Lower lobe of right lung (tissue), 2 donors: ENCODE measurements at regions not wholly inside any gene's neighbourhood (a gene's known extent, or its start where the extent isn't known, plus 50 kb on each side); places are given as distances from the start of the nearest gene placed in this dataset.

Source experiments
- ATAC-seq, 2 donors: fragments of 200-7000 bp; cut with Tn5 transposase; one replicate each; pipeline ENCODE4 v1.9.1; 2020 to 2022; ENCODE audit warnings: mild to moderate bottlenecking in 2 of 2, moderate library complexity in 2 of 2
- DNase-seq: peaks from one replicate; pipeline ENCODE4 v3.0.0-alpha.2; 2020
- H3K27ac ChIP-seq: fragments of 200-600 bp; one replicate; pipeline ENCODE4 v1.8.0; 2022
- H3K27me3 ChIP-seq: fragments of 200-600 bp; one replicate; pipeline ENCODE4 v1.8.0; 2022; ENCODE audit warnings: low read depth
- H3K36me3 ChIP-seq: fragments of 200-600 bp; one replicate; pipeline ENCODE4 v1.8.0; 2022; ENCODE audit warnings: mild to moderate bottlenecking
- H3K4me1 ChIP-seq: fragments of 200-600 bp; one replicate; pipeline ENCODE4 v1.8.0; 2022
- H3K4me3 ChIP-seq: fragments of 200-600 bp; one replicate; pipeline ENCODE4 v1.8.0; 2022; ENCODE audit warnings: mild to moderate bottlenecking
- H3K9me3 ChIP-seq: fragments of 200-600 bp; one replicate; pipeline ENCODE4 v1.8.0; 2022
- CTCF ChIP-seq: fragments of 200-600 bp; IDR thresholded peaks from one replicate; pipeline ENCODE4 v1.8.0; 2022; ENCODE audit warnings: antibody characterized with exemption, mild to moderate bottlenecking
- intact Hi-C: fragments of 100-400 bp; cut with DNase I; formaldehyde crosslinking; loops from one replicate; pipeline ENCODE4 v1.11.0; 2022
- donor health status: DM: no; HTN: yes; CAD: no; lungs with severe emphysema.

- Histone ChIP-seq H3K9me3 (no peaks in the 10 kb centered on the region), H3K27ac (no peak overlapping the region), H3K4me3 (no peak overlapping the region), H3K27me3 (no peaks in the 10 kb centered on the region), H3K36me3 (no peaks in the 10 kb centered on the region), H3K4me1 (no peaks in the 10 kb centered on the region)
- TF ChIP-seq CTCF: no peak
- DNase-seq: no peak
- ATAC-seq: no peak
- intact Hi-C loops: no loop called here
These were observed 91.7 kb upstream of the SLC35G4 start for GRCh38 chr18:11517704-11518103.

GRCh38 chr18:11516751-11517503 is 92.5 kb upstream of the SLC35G4 start:
- no peaks in the 10 kb centered on the region for H3K4me1 ChIP-seq
- H3K9me3 ChIP-seq: no peaks in the 10 kb centered on the region
- intact Hi-C loops: no loop called here
- ATAC-seq (no peak), DNase-seq (no peak)
- H3K36me3 ChIP-seq: no peaks in the 10 kb centered on the region
- H3K27me3 ChIP-seq: no peaks in the 10 kb centered on the region
- H3K27ac ChIP-seq: no peak overlapping the region
- TF ChIP-seq CTCF: no peak
- H3K4me3 ChIP-seq: no peak overlapping the region

- Histone ChIP-seq H3K4me3 (no peak overlapping the region), H3K27ac (no peak overlapping the region), H3K36me3 (no peaks in the 10 kb centered on the region), H3K27me3 (no peaks in the 10 kb centered on the region), H3K4me1 (no peaks in the 10 kb centered on the region), H3K9me3 (no peaks in the 10 kb centered on the region)
- DNase-seq (no peak), ATAC-seq (no peak)
- intact Hi-C loops: no loop called here
- TF ChIP-seq CTCF: no peak
These were observed 95.1 kb upstream of the SLC35G4 start for GRCh38 chr18:11514267-11514666.

GRCh38 chr18:11512096-11513025 is 97.0 kb upstream of the SLC35G4 start:
- DNase-seq (no peak), ATAC-seq (no peak)
- Histone ChIP-seq H3K36me3 (no peaks in the 10 kb centered on the region), H3K27me3 (no peaks in the 10 kb centered on the region), H3K4me1 (no peaks in the 10 kb centered on the region), H3K4me3 (no peak overlapping the region), H3K27ac (no peak overlapping the region), H3K9me3 (no peaks in the 10 kb centered on the region)
- TF ChIP-seq CTCF: no peak
- intact Hi-C loops: no loop called here

- Histone ChIP-seq H3K9me3 (no peaks in the 10 kb centered on the region), H3K27ac (no peak overlapping the region), H3K27me3 (no peaks in the 10 kb centered on the region), H3K36me3 (no peaks in the 10 kb centered on the region), H3K4me1 (no peaks in the 10 kb centered on the region), H3K4me3 (no peak overlapping the region)
- intact Hi-C loops: no loop called here
- TF ChIP-seq CTCF: no peak
- ATAC-seq (no peak), DNase-seq (no peak)
These were observed 97.8 kb upstream of the SLC35G4 start for GRCh38 chr18:11511434-11512095.
